GM19351 (cell line): ENCODE measurements at regions not wholly inside any gene's neighbourhood (a gene's known extent, or its start where the extent isn't known, plus 50 kb on each side); places are given as distances from the start of the nearest gene placed in this dataset.
"Not testable (repeated sequence)": the region's sequence is repeated elsewhere in the genome, so short reads cannot be mapped to it uniquely, and the experiment has no call there.

Experiments used
- ATAC-seq: cut with Tn5 transposase; IDR thresholded peaks from one replicate; pipeline ENCODE4 v1.9.1; 2021; ENCODE audit warnings: mild to moderate bottlenecking, moderate library complexity; ENCODE audit not compliant: unreplicated experiment

GRCh38 chr18:29465526-29465925 lies 1288.6 kb upstream of the CDH2 start:
- no peak for ATAC-seq

GRCh38 chr18:29459972-29460371 lies 1283.0 kb upstream of the CDH2 start:
- no peak for ATAC-seq

GRCh38 chr18:29457316-29457889 lies 1280.5 kb upstream of the CDH2 start:
- no peak for ATAC-seq

- ATAC-seq: no peak
Observed at GRCh38 chr18:29449424-29449823, 1272.5 kb upstream of the CDH2 start.

- ATAC-seq: no peak
Observed at GRCh38 chr18:29439398-29439797, 1262.5 kb upstream of the CDH2 start.

GRCh38 chr18:29436459-29436858 lies 1259.5 kb upstream of the CDH2 start:
- no peak for ATAC-seq

GRCh38 chr18:29434650-29435049 lies 1257.7 kb upstream of the CDH2 start:
- ATAC-seq: no peak

GRCh38 chr18:29430416-29430815 lies 1253.5 kb upstream of the CDH2 start:
- no peak for ATAC-seq

- ATAC-seq: no peak
Observed at GRCh38 chr18:29418136-29418535, 1241.2 kb upstream of the CDH2 start.

- no peak for ATAC-seq
Observed at GRCh38 chr18:29406996-29407395, 1230.1 kb upstream of the CDH2 start.

GRCh38 chr18:29397536-29397935 lies 1220.6 kb upstream of the CDH2 start:
- no peak for ATAC-seq

- peak; percentile 48 for ATAC-seq
Observed at GRCh38 chr18:29383311-29384273, 1206.7 kb upstream of the CDH2 start.

- ATAC-seq: no peak
Observed at GRCh38 chr18:29378651-29379136, 1201.8 kb upstream of the CDH2 start.

GRCh38 chr18:29377346-29377745 lies 1200.4 kb upstream of the CDH2 start:
- ATAC-seq: no peak

- ATAC-seq: no peak
Observed at GRCh38 chr18:29373000-29373399, 1196.1 kb upstream of the CDH2 start.

- no peak for ATAC-seq
Observed at GRCh38 chr18:29361843-29362242, 1184.9 kb upstream of the CDH2 start.

- not testable (repeated sequence) for ATAC-seq
Observed at GRCh38 chr18:29360659-29361058, 1183.7 kb upstream of the CDH2 start.

GRCh38 chr18:29359222-29359621 lies 1182.3 kb upstream of the CDH2 start:
- ATAC-seq: not testable (repeated sequence)

- ATAC-seq: no peak
Observed at GRCh38 chr18:29351171-29351570, 1174.2 kb upstream of the CDH2 start.

GRCh38 chr18:29328932-29329331 lies 1152.0 kb upstream of the CDH2 start:
- ATAC-seq: no peak

GRCh38 chr18:29326214-29326613 lies 1149.3 kb upstream of the CDH2 start:
- no peak for ATAC-seq

- no peak for ATAC-seq
Observed at GRCh38 chr18:29321561-29321960, 1144.6 kb upstream of the CDH2 start.
